Transverse colon (tissue), 4 donors: ENCODE measurements at regions not wholly inside any gene's neighbourhood (a gene's known extent, or its start where the extent isn't known, plus 50 kb on each side); places are given as distances from the start of the nearest gene placed in this dataset.

Experiments
- DNase-seq: peaks from one replicate; pipeline ENCODE4 v3.0.0-alpha.2; 2019
- H3K27ac ChIP-seq, 4 donors: fragments of 200-600 bp; sonication (generic); 2 replicates each; pipeline ENCODE4 v1.5.1; 2016 to 2018; ENCODE audit warnings: inconsistent platforms in 4 of 4
- H3K27me3 ChIP-seq: fragments of 200-600 bp; sonication (generic); 2 replicates; pipeline ENCODE4 v1.5.1; 2017; ENCODE audit warnings: inconsistent platforms
- H3K36me3 ChIP-seq, 4 donors: fragments of 200-600 bp; sonication (generic); 2 replicates each; pipeline ENCODE4 v1.5.1; 2017 to 2019; ENCODE audit warnings: inconsistent platforms in 4 of 4
- H3K4me1 ChIP-seq, 4 donors: fragments of 200-600 bp; sonication (generic); 2 replicates each; pipeline ENCODE4 v1.5.1; 2017 to 2020; ENCODE audit warnings: inconsistent platforms in 4 of 4
- H3K4me3 ChIP-seq, 4 donors: fragments of 200-600 bp; sonication (generic); 1 replicate in 1 of 4; 2 replicates in 3 of 4; pipeline versions ENCODE4 v1.5.1 to v1.6.1; 2017 to 2019; ENCODE audit warnings: inconsistent platforms in 4 of 4
- H3K9me3 ChIP-seq, 2 donors: fragments of 200-600 bp; sonication (generic); 2 replicates each; pipeline ENCODE4 v1.5.1; 2017 to 2019; ENCODE audit warnings: inconsistent platforms in 2 of 2
- CTCF ChIP-seq, 5 experiments: fragments of 200-600 bp in 3 of 5; fragments of 450-650 bp in 2 of 5; sonication (generic) in 3 of 5; IDR thresholded peaks; 1 replicate in 2 of 5; 2 replicates in 3 of 5; pipeline ENCODE4 v1.5.1; 2016 to 2017; ENCODE audit warnings: antibody characterized with exemption in 5 of 5, inconsistent platforms in 3 of 5, mild to moderate bottlenecking in 2 of 5, moderate library complexity in 1 of 5
- EP300 ChIP-seq: sonication (generic); formaldehyde crosslinking; IDR thresholded peaks from one replicate; pipeline ENCODE4 v1.6.1; 2017; ENCODE audit warnings: antibody characterized with exemption, low read depth
- POLR2A ChIP-seq: fragments of 450-650 bp; IDR thresholded peaks from one replicate; pipeline ENCODE4 v1.6.1; 2016; ENCODE audit warnings: antibody characterized with exemption, mild to moderate bottlenecking, moderate library complexity
- POLR2AphosphoS5 ChIP-seq, 3 donors: sonication (generic); formaldehyde crosslinking; IDR thresholded peaks; one replicate each; pipeline ENCODE4 v1.6.1; 2016; ENCODE audit warnings: antibody characterized with exemption in 3 of 3
- WGBS, 2 donors: methylation state at CpG; one replicate each; pipeline ENCODE4 v1.1.5; 2018; ENCODE audit warnings: low coverage in 1 of 2; 5-methylcytosine and 5-hydroxymethylcytosine counted together
- in situ Hi-C, 4 donors: fragments of 200-750 bp; cut with MboI; loops; one replicate each; pipeline versions ENCODE4 v1.15.0 to v1.15.1; 2017; ENCODE audit warnings: low sequenced_read_pairs in 3 of 4, low pct_ligation_motif_present in 1 of 4, low pct_unique_long_range_greater_than_20kb in 1 of 4
- intact Hi-C: fragments of 100-400 bp; cut with DNase I; formaldehyde crosslinking; loops from one replicate; pipeline ENCODE4 v1.15.1; 2023; ENCODE audit warnings: low total_unique reads

- intact Hi-C loops (no loop called here), in situ Hi-C loops (no loop called here)
- Histone ChIP-seq H3K4me3 (no peak overlapping the region), H3K27me3 (no peaks in the 10 kb centered on the region), H3K9me3 (no peaks in the 10 kb centered on the region), H3K36me3 (no peaks in the 10 kb centered on the region), H3K4me1 (no peaks in the 10 kb centered on the region), H3K27ac (no peak overlapping the region)
- 80 to 85% methylated on average over 5 to 6 of the region's 6 CpGs for WGBS, 2 donors
- TF ChIP-seq POLR2AphosphoS5 (IDR thresholded peaks at IDR 0.05) (no peak), POLR2A (no peak), EP300 (no peak), CTCF (IDR thresholded peaks at IDR 0.05) (no peak)
- DNase-seq: no peak
Measured at GRCh38 chr2:221931251-221931991, 359.3 kb upstream of the EPHA4 start.

GRCh38 chr2:221929259-221929658, 357.2 kb upstream of the EPHA4 start:
- intact Hi-C loops: no loop called here
- H3K9me3 ChIP-seq: no peaks in the 10 kb centered on the region
- H3K36me3 ChIP-seq: no peaks in the 10 kb centered on the region
- TF ChIP-seq CTCF (IDR thresholded peaks at IDR 0.05) (no peak), EP300 (no peak), POLR2AphosphoS5 (IDR thresholded peaks at IDR 0.05) (no peak), POLR2A (no peak)
- DNase-seq: no peak
- no peak overlapping the region for H3K4me3 ChIP-seq
- H3K4me1 ChIP-seq: no peaks in the 10 kb centered on the region
- no peak overlapping the region for H3K27ac ChIP-seq
- H3K27me3 ChIP-seq: no peaks in the 10 kb centered on the region
- 20 to 33% methylated on average over 1 of the region's 1 CpG for WGBS, 2 donors
- in situ Hi-C loops: no loop called here

GRCh38 chr2:221926327-221926726, 354.2 kb upstream of the EPHA4 start:
- intact Hi-C loops (no loop called here), in situ Hi-C loops (no loop called here)

GRCh38 chr2:221924576-221924975, 352.5 kb upstream of the EPHA4 start:
- intact Hi-C loops: no loop called here

More at GRCh38 chr2:221926327-221926726, 354.2 kb upstream of the EPHA4 start:
- TF ChIP-seq CTCF (IDR thresholded peaks at IDR 0.05) (no peak), EP300 (no peak), POLR2AphosphoS5 (IDR thresholded peaks at IDR 0.05) (no peak), POLR2A (no peak)
- Histone ChIP-seq H3K4me1 (no peaks in the 10 kb centered on the region), H3K27me3 (no peaks in the 10 kb centered on the region), H3K9me3 (no peaks in the 10 kb centered on the region), H3K36me3 (no peaks in the 10 kb centered on the region), H3K4me3 (no peak overlapping the region), H3K27ac (no peak overlapping the region)
- 81 to 90% methylated on average over 2 of the region's 2 CpGs for WGBS, 2 donors
- no peak for DNase-seq

GRCh38 chr2:221915926-221916325, 343.8 kb upstream of the EPHA4 start:
- Histone ChIP-seq H3K27ac (no peak overlapping the region), H3K36me3 (no peaks in the 10 kb centered on the region), H3K27me3 (no peaks in the 10 kb centered on the region), H3K9me3 (no peaks in the 10 kb centered on the region), H3K4me1 (no peaks in the 10 kb centered on the region), H3K4me3 (no peak overlapping the region)
- in situ Hi-C loops (no loop called here), intact Hi-C loops (no loop called here)
- no peak for DNase-seq
- TF ChIP-seq POLR2AphosphoS5 (IDR thresholded peaks at IDR 0.05): no peak
- TF ChIP-seq EP300: no peak
- no peak for TF ChIP-seq POLR2A
- no peak for TF ChIP-seq CTCF (IDR thresholded peaks at IDR 0.05)
- 72 to 83% methylated on average over 2 of the region's 2 CpGs for WGBS, 2 donors

More at GRCh38 chr2:221924576-221924975, 352.5 kb upstream of the EPHA4 start:
- DNase-seq: no peak
- Histone ChIP-seq H3K4me1 (no peaks in the 10 kb centered on the region), H3K27ac (no peak overlapping the region), H3K4me3 (no peak overlapping the region), H3K27me3 (no peaks in the 10 kb centered on the region), H3K9me3 (no peaks in the 10 kb centered on the region), H3K36me3 (no peaks in the 10 kb centered on the region)
- TF ChIP-seq POLR2A: no peak
- in situ Hi-C loops: no loop called here
